K562 (cell line): ENCODE measurements at regions not wholly inside any gene's neighbourhood (a gene's known extent, or its start where the extent isn't known, plus 50 kb on each side); places are given as distances from the start of the nearest gene placed in this dataset.

Source experiments
- ATAC-seq: fragments of 200-7000 bp; cut with Tn5 transposase; 3 replicates; pipeline ENCODE4 v1.9.1; 2020; ENCODE audit warnings: moderate library complexity
- BruUV-seq: library from RNA; stranded (reverse); fragments of 400-500 nt; replicated peaks from 2 replicates; lab custom pipeline; 2021; lab: Mats Ljungman, UMichigan
- CTCF ChIA-PET: fragments of 300-600 bp; formaldehyde crosslinking; extraction: SDS; loops from one replicate; lab custom pipeline; 2021; ENCODE audit warnings: low intra/inter-chr PET ratio; lab: Yijun Ruan, JAX
- POLR2A ChIA-PET: fragments of 300-600, 350-650 bp; sonication (Branson Sonifier 250); formaldehyde crosslinking; extraction: SDS; loops from one replicate; lab custom pipeline; 2021; ENCODE audit warnings: antibody characterized with exemption, inconsistent platforms; lab: Yijun Ruan, JAX
- DNase-seq, 4 experiments: peaks; one replicate each; pipeline versions ENCODE4 v3.0.0 to v3.0.0-alpha.2; 2011 to 2018; ENCODE audit warnings: low spot score in 3 of 4, mixed read lengths in 3 of 4; ENCODE audit errors: extremely low read depth in 1 of 4
- FAIRE-seq: peaks from 2 replicates; lab custom pipeline; 2011; peaks lifted over from hg19 to GRCh38; lab: Jason Lieb, UNC
- H2AFZ ChIP-seq: 2 replicates; pipeline ENCODE4 v1.6.0; 2011; ENCODE audit warnings: low read depth, low read length, control low read depth, inconsistent platforms
- H3K27ac ChIP-seq: fragments of 200-600 bp; 3 replicates; pipeline ENCODE4 v1.8.0; 2011; ENCODE audit warnings: low read depth, mild to moderate bottlenecking, control low read depth, inconsistent platforms, low read length, moderate library complexity, mixed read lengths; ENCODE audit errors: extremely low read depth
- H3K27me3 ChIP-seq, 2 experiments: fragments of 300-600 bp in 1 of 2; 2 replicates in 1 of 2; 3 replicates in 1 of 2; pipeline versions ENCODE4 v1.6.0 to v1.8.0; 2011; ENCODE audit warnings: inconsistent platforms in 2 of 2, low read length in 2 of 2, mild to moderate bottlenecking in 1 of 2, mixed read lengths in 1 of 2, moderate library complexity in 1 of 2; ENCODE audit not compliant: control insufficient read depth in 2 of 2, insufficient read depth in 2 of 2
- H3K36me3 ChIP-seq: fragments of 300-600 bp; 3 replicates; pipeline ENCODE4 v1.8.0; 2011; ENCODE audit warnings: mild to moderate bottlenecking, low read length, inconsistent platforms; ENCODE audit not compliant: control insufficient read depth, insufficient read depth
- H3K4me1 ChIP-seq, 2 experiments: fragments of 200-600 bp in 1 of 2; replicated peaks in 1 of 2; 2 replicates in 1 of 2; 3 replicates in 1 of 2; pipeline versions ENCODE4 v1.5.1 to v1.8.0; 2011; ENCODE audit warnings: inconsistent platforms in 2 of 2, low read length in 2 of 2, mild to moderate bottlenecking in 1 of 2, mixed read lengths in 1 of 2, moderate library complexity in 1 of 2; ENCODE audit not compliant: control insufficient read depth in 2 of 2, insufficient read depth in 2 of 2
- H3K4me2 ChIP-seq: 2 replicates; pipeline ENCODE4 v1.6.1; 2011; ENCODE audit warnings: low read length, control low read depth, inconsistent platforms, mixed read lengths; ENCODE audit not compliant: insufficient read depth
- H3K4me3 ChIP-seq: fragments of 200-600 bp; sonication (generic), shearing (Covaris generic); 2 replicates; pipeline ENCODE4 v1.5.1; 2016; ENCODE audit warnings: control low read depth, inconsistent platforms
- H3K79me2 ChIP-seq: fragments of 200-600 bp; 3 replicates; pipeline ENCODE4 v1.8.0; 2011; ENCODE audit warnings: low read length, inconsistent platforms; ENCODE audit not compliant: control insufficient read depth, insufficient read depth
- H3K9ac ChIP-seq, 2 experiments: 2 replicates each; pipeline versions ENCODE4 v1.6.0 to v1.6.1; 2011; ENCODE audit warnings: low read depth in 2 of 2, low read length in 2 of 2, control low read depth in 1 of 2, inconsistent platforms in 1 of 2, mild to moderate bottlenecking in 1 of 2, mixed read lengths in 1 of 2; ENCODE audit not compliant: insufficient read depth in 1 of 2
- H3K9me1 ChIP-seq: one replicate; pipeline ENCODE4 v1.6.0; 2011; ENCODE audit warnings: inconsistent platforms, mild to moderate bottlenecking, low read length, moderate library complexity; ENCODE audit not compliant: control insufficient read depth, insufficient read depth
- H3K9me3 ChIP-seq: replicated peaks from 2 replicates; pipeline ENCODE4 v1.5.1; 2011; ENCODE audit warnings: low read depth, low read length, inconsistent platforms; ENCODE audit not compliant: control insufficient read depth, insufficient read depth
- H4K20me1 ChIP-seq: replicated peaks from 2 replicates; pipeline ENCODE4 v1.6.1; 2011; ENCODE audit warnings: low read length, inconsistent platforms, mixed read lengths; ENCODE audit not compliant: control insufficient read depth, insufficient read depth
- WGBS: fragments of 100-300 bp; shearing (Covaris generic); methylation state at CpG from one replicate; pipeline ENCODE4 v1.1.6; 2016; ENCODE audit warnings: low coverage, mixed read lengths; ENCODE audit not compliant: insufficient coverage; ENCODE audit errors: missing lambda C conversion rate; 5-methylcytosine and 5-hydroxymethylcytosine counted together
- in situ Hi-C: fragments of 300-500 bp; cut with MboI; formaldehyde crosslinking; loops from 4 replicates; pipeline ENCODE4 v1.15.0; 2018; ENCODE audit warnings: inconsistent platforms, mixed read lengths
- intact Hi-C: fragments of 100-400 bp; cut with micrococcal nuclease; formaldehyde crosslinking; loops from 2 replicates; pipeline ENCODE4 v1.14.2; 2022
- TF ChIP-seq, protein P1 (sequence below): fragments of 200-600 bp; sonication (generic); IDR thresholded peaks from one replicate; pipeline ENCODE4 v1.6.1; 2012; ENCODE audit warnings: mild to moderate bottlenecking, low read depth, low read length, inconsistent platforms

DNA sequence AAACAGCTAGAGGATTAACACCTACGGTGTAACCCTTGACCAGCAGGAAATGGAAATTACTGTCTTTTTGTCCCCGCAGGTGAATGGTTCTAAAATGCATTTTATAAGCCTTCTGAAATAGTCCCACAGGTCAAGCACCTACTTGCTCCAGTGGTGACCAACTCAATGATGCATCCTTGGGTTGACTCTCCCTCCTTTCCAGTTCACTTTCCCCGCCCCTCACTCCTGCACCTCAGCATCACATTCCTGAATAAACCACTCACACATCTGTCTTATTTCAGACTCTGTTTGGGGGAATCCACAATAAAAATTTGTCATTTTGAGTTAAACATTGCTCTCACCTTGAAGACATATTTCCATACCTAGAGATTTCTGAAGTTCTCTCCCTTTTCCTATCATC is 446.0 kb upstream of the TNP1 start:
- intact Hi-C loops = no loop called here
- POLR2A ChIA-PET = interaction anchor here (0.8 kb wide), 1 partner anchor 16 kb away, joined by 3 read pairs; no protein-coding TSS in a partner anchor
- Histone ChIP-seq H3K4me2 (no peak overlapping the region), H3K36me3 (no peaks in the 10 kb centered on the region), H3K9ac (no peak overlapping the region), H3K4me3 (no peak overlapping the region), H3K9me1 (no peaks in the 10 kb centered on the region), H4K20me1 (no peaks in the 10 kb centered on the region), H3K4me1 (no peaks in the 10 kb centered on the region)
- 0% methylated on average over 3 of the region's 3 CpGs for WGBS
- BruUV-seq = no TSS peak
- ATAC-seq (no peak), DNase-seq (no peak), FAIRE-seq (no peak)
- TF ChIP-seq, protein P1, sequence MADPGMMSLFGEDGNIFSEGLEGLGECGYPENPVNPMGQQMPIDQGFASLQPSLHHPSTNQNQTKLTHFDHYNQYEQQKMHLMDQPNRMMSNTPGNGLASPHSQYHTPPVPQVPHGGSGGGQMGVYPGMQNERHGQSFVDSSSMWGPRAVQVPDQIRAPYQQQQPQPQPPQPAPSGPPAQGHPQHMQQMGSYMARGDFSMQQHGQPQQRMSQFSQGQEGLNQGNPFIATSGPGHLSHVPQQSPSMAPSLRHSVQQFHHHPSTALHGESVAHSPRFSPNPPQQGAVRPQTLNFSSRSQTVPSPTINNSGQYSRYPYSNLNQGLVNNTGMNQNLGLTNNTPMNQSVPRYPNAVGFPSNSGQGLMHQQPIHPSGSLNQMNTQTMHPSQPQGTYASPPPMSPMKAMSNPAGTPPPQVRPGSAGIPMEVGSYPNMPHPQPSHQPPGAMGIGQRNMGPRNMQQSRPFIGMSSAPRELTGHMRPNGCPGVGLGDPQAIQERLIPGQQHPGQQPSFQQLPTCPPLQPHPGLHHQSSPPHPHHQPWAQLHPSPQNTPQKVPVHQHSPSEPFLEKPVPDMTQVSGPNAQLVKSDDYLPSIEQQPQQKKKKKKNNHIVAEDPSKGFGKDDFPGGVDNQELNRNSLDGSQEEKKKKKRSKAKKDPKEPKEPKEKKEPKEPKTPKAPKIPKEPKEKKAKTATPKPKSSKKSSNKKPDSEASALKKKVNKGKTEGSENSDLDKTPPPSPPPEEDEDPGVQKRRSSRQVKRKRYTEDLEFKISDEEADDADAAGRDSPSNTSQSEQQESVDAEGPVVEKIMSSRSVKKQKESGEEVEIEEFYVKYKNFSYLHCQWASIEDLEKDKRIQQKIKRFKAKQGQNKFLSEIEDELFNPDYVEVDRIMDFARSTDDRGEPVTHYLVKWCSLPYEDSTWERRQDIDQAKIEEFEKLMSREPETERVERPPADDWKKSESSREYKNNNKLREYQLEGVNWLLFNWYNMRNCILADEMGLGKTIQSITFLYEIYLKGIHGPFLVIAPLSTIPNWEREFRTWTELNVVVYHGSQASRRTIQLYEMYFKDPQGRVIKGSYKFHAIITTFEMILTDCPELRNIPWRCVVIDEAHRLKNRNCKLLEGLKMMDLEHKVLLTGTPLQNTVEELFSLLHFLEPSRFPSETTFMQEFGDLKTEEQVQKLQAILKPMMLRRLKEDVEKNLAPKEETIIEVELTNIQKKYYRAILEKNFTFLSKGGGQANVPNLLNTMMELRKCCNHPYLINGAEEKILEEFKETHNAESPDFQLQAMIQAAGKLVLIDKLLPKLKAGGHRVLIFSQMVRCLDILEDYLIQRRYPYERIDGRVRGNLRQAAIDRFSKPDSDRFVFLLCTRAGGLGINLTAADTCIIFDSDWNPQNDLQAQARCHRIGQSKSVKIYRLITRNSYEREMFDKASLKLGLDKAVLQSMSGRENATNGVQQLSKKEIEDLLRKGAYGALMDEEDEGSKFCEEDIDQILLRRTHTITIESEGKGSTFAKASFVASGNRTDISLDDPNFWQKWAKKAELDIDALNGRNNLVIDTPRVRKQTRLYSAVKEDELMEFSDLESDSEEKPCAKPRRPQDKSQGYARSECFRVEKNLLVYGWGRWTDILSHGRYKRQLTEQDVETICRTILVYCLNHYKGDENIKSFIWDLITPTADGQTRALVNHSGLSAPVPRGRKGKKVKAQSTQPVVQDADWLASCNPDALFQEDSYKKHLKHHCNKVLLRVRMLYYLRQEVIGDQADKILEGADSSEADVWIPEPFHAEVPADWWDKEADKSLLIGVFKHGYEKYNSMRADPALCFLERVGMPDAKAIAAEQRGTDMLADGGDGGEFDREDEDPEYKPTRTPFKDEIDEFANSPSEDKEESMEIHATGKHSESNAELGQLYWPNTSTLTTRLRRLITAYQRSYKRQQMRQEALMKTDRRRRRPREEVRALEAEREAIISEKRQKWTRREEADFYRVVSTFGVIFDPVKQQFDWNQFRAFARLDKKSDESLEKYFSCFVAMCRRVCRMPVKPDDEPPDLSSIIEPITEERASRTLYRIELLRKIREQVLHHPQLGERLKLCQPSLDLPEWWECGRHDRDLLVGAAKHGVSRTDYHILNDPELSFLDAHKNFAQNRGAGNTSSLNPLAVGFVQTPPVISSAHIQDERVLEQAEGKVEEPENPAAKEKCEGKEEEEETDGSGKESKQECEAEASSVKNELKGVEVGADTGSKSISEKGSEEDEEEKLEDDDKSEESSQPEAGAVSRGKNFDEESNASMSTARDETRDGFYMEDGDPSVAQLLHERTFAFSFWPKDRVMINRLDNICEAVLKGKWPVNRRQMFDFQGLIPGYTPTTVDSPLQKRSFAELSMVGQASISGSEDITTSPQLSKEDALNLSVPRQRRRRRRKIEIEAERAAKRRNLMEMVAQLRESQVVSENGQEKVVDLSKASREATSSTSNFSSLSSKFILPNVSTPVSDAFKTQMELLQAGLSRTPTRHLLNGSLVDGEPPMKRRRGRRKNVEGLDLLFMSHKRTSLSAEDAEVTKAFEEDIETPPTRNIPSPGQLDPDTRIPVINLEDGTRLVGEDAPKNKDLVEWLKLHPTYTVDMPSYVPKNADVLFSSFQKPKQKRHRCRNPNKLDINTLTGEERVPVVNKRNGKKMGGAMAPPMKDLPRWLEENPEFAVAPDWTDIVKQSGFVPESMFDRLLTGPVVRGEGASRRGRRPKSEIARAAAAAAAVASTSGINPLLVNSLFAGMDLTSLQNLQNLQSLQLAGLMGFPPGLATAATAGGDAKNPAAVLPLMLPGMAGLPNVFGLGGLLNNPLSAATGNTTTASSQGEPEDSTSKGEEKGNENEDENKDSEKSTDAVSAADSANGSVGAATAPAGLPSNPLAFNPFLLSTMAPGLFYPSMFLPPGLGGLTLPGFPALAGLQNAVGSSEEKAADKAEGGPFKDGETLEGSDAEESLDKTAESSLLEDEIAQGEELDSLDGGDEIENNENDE = no peak
- TF ChIP-seq, all 486 proteins: peak for 0
- CTCF ChIA-PET = no interaction called here
- peaks cover 0 to 4% of the 10 kb centered on the region in 2 experiments; a peak in 1 of 5 replicates for H3K27me3 ChIP-seq
- no peaks in the 10 kb centered on the region for H3K79me2 ChIP-seq
- no peaks in the 10 kb centered on the region for H3K9me3 ChIP-seq
- in situ Hi-C loops = no loop called here
- no peak overlapping the region for H3K27ac ChIP-seq
- H2AFZ ChIP-seq = no peak overlapping the region
